PC-3 (cell line): ENCODE measurements at regions not wholly inside any gene's neighbourhood (a gene's known extent, or its start where the extent isn't known, plus 50 kb on each side); places are given as distances from the start of the nearest gene placed in this dataset.

Experiments used
- ATAC-seq: fragments of 200-7000 bp; cut with Tn5 transposase; 2 replicates; pipeline ENCODE4 v1.9.1; 2020; ENCODE audit warnings: mild to moderate bottlenecking, moderate library complexity
- BruUV-seq: library from RNA; stranded (reverse); fragments of 400-500 nt; replicated peaks from 2 replicates; lab custom pipeline; 2021; lab: Mats Ljungman, UMichigan
- CTCF ChIA-PET: fragments of 300-600 bp; sonication (Branson Sonifier 250); formaldehyde crosslinking; loops from one replicate; lab custom pipeline; 2022; ENCODE audit warnings: antibody characterized with exemption; lab: Charles Lee
- POLR2A ChIA-PET: fragments of 300-600 bp; sonication (Branson Sonifier 250); formaldehyde crosslinking; loops from one replicate; lab custom pipeline; 2022; ENCODE audit warnings: antibody characterized with exemption; ENCODE audit not compliant: unreplicated experiment; lab: Charles Lee
- DNase-seq: peaks from one replicate; pipeline ENCODE4 v3.0.0-alpha.2; 2015
- H2AFZ ChIP-seq: fragments of 300-600 bp; sonication (generic); 2 replicates; pipeline ENCODE4 v1.6.0; 2016; ENCODE audit warnings: antibody characterized with exemption, low read length
- H3F3A ChIP-seq: fragments of 300-600 bp; sonication (generic); one replicate; pipeline ENCODE4 v1.6.0; 2017; ENCODE audit warnings: antibody characterized with exemption, low read length, control low read depth, mild to moderate bottlenecking; ENCODE audit not compliant: unreplicated experiment
- H3K27ac ChIP-seq: fragments of 300-600 bp; sonication (generic); 2 replicates; pipeline ENCODE4 v1.5.1; 2016; ENCODE audit warnings: mild to moderate bottlenecking, low read length
- H3K27me3 ChIP-seq: fragments of 300-600 bp; sonication (generic); 2 replicates; pipeline ENCODE4 v1.6.1; 2016; ENCODE audit warnings: low read length, mixed read lengths
- H3K36me3 ChIP-seq: fragments of 300-600 bp; sonication (generic); 2 replicates; pipeline ENCODE4 v1.6.1; 2016; ENCODE audit warnings: low read depth, mixed run types, low read length, mixed read lengths
- H3K4me1 ChIP-seq: fragments of 300-600 bp; sonication (generic); 2 replicates; pipeline ENCODE4 v1.5.1; 2016; ENCODE audit warnings: low read length; ENCODE audit not compliant: insufficient read depth
- H3K4me2 ChIP-seq: fragments of 300-600 bp; sonication (generic); 2 replicates; pipeline ENCODE4 v1.6.0; 2016; ENCODE audit warnings: low read length
- H3K4me3 ChIP-seq: fragments of 300-600 bp; sonication (generic); 2 replicates; pipeline ENCODE4 v1.5.1; 2016; ENCODE audit warnings: mild to moderate bottlenecking, low read length, mixed read lengths
- H3K79me2 ChIP-seq: fragments of 300-600 bp; sonication (generic); 2 replicates; pipeline ENCODE4 v1.6.1; 2017; ENCODE audit warnings: low read length, mixed read lengths
- H3K9ac ChIP-seq: fragments of 300-600 bp; sonication (generic); 2 replicates; pipeline ENCODE4 v1.6.0; 2016; ENCODE audit warnings: mild to moderate bottlenecking, low read length
- H3K9me2 ChIP-seq: fragments of 300-600 bp; sonication (generic); replicated peaks from 2 replicates; pipeline ENCODE4 v1.6.1; 2016; ENCODE audit warnings: mixed run types, low read length, mixed read lengths
- H3K9me3 ChIP-seq: fragments of 300-600 bp; sonication (generic); 2 replicates; pipeline ENCODE4 v1.6.1; 2016; ENCODE audit warnings: low read length, mixed read lengths
- H4K20me1 ChIP-seq: fragments of 300-600 bp; sonication (generic); 2 replicates; pipeline ENCODE4 v1.6.1; 2016; ENCODE audit warnings: low read length, mixed read lengths
- EZH2 ChIP-seq: fragments of 300-600 bp; sonication (generic); IDR thresholded peaks from one replicate; pipeline ENCODE4 v1.6.1; 2017; ENCODE audit warnings: antibody characterized with exemption, mild to moderate bottlenecking, low read length; ENCODE audit not compliant: unreplicated experiment
- EZH2phosphoT487 ChIP-seq: fragments of 300-600 bp; sonication (generic); IDR thresholded peaks from 2 replicates; pipeline ENCODE4 v1.6.1; 2018; ENCODE audit warnings: mild to moderate bottlenecking, antibody characterized with exemption, low read length, borderline replicate concordance
- intact Hi-C: fragments of 100-400 bp; cut with micrococcal nuclease; formaldehyde crosslinking; loops from 2 replicates; pipeline ENCODE4 v1.9.0; 2023
- TF ChIP-seq, protein P1 (sequence below): fragments of 300-600 bp; sonication (generic); conservative IDR thresholded peaks from 2 replicates; pipeline ENCODE4 v1.5.1; 2017; ENCODE audit warnings: antibody characterized with exemption, low read depth, mild to moderate bottlenecking, low read length

DNA sequence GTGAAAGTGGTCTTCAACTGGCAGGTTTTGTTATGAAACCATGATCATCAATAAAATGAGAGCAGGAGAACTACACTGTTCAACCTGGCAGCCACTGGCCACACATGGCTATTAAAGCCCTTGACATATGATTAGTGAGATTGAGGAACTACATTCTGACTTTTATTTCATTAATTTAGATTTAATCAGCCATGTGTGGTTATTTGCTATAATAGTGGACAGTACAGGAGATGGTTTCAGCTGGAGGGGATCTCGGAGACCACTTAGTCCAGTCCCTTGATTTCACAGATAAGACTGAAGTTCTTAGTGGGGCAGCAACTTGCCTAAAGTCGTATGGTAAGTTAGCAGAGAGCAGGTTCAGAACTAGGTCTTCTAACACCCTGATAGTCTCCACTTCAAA is 111.7 kb upstream of the BMPER start:
- Histone ChIP-seq H3K4me3 (no peak overlapping the region), H2AFZ (no peak overlapping the region), H3K36me3 (no peaks in the 10 kb centered on the region), H3K27me3 (no peaks in the 10 kb centered on the region), H4K20me1 (no peaks in the 10 kb centered on the region), H3K27ac (no peak overlapping the region), H3K4me1 (no peaks in the 10 kb centered on the region), H3K9me2 (no peaks in the 10 kb centered on the region), H3F3A (no peaks in the 10 kb centered on the region), H3K9me3 (no peaks in the 10 kb centered on the region), H3K79me2 (no peaks in the 10 kb centered on the region), H3K4me2 (no peak overlapping the region), H3K9ac (no peak overlapping the region)
- ChIA-PET CTCF (no interaction called here), POLR2A (no interaction called here)
- intact Hi-C loops: no loop called here
- ATAC-seq: no peak
- no peak for DNase-seq
- BruUV-seq: no TSS peak
- TF ChIP-seq, protein P1, sequence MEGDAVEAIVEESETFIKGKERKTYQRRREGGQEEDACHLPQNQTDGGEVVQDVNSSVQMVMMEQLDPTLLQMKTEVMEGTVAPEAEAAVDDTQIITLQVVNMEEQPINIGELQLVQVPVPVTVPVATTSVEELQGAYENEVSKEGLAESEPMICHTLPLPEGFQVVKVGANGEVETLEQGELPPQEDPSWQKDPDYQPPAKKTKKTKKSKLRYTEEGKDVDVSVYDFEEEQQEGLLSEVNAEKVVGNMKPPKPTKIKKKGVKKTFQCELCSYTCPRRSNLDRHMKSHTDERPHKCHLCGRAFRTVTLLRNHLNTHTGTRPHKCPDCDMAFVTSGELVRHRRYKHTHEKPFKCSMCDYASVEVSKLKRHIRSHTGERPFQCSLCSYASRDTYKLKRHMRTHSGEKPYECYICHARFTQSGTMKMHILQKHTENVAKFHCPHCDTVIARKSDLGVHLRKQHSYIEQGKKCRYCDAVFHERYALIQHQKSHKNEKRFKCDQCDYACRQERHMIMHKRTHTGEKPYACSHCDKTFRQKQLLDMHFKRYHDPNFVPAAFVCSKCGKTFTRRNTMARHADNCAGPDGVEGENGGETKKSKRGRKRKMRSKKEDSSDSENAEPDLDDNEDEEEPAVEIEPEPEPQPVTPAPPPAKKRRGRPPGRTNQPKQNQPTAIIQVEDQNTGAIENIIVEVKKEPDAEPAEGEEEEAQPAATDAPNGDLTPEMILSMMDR: no peak
- TF ChIP-seq EZH2phosphoT487 (no peak), EZH2 (no peak)

DNA sequence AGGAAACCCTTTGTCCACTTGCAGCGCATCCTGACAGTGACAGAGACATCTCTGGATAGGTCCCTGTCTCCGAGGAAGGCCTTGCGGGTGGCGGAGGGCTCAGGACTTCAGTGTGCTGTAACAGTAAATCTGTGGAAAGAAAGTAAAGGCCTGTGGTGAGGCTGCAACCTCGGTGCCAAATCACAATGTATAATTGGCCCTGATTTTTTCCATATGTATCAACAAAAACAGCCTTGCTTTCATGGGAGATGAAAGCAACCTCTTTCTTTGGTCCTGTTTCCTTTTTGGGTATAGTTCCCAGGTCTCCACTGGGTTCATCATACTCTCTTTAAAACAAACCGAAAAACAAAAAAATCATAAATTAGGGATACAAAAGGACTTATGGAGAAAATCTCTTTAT is 110.9 kb upstream of the BMPER start:
- Histone ChIP-seq H3K27ac (no peak overlapping the region), H3K4me3 (no peak overlapping the region), H3K4me1 (no peaks in the 10 kb centered on the region), H3K27me3 (no peaks in the 10 kb centered on the region), H4K20me1 (no peaks in the 10 kb centered on the region), H3K4me2 (no peak overlapping the region), H3K9me2 (no peaks in the 10 kb centered on the region), H3F3A (no peaks in the 10 kb centered on the region), H3K79me2 (no peaks in the 10 kb centered on the region), H3K36me3 (no peaks in the 10 kb centered on the region), H3K9me3 (no peaks in the 10 kb centered on the region), H3K9ac (no peak overlapping the region), H2AFZ (no peak overlapping the region)
- ChIA-PET CTCF (no interaction called here), POLR2A (no interaction called here)
- TF ChIP-seq EZH2phosphoT487: no peak
- no peak for TF ChIP-seq EZH2
- TF ChIP-seq, protein P1: no peak
- intact Hi-C loops: no loop called here
- no peak for ATAC-seq
- no peak for DNase-seq
- no TSS peak for BruUV-seq

DNA sequence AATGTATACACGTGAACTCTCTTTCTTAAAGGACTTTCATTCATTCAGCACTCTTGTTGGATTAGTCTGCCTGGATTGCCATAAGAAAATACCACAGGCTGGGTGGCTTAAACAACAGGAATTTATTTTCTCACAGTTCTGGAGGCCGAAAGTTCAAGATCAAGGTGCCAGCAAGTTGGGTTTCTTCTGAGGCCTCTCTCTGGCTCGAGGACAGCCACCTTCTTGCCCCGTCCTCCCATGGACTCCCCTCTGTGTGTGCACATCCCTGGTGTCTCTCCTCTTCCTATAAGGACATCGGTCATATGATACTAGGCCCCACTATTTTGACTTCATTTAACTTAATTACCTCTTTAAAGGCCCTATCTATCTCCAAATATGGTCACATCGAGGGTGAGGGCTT is 110.4 kb upstream of the BMPER start:
- Histone ChIP-seq H3K79me2 (no peaks in the 10 kb centered on the region), H3K4me3 (no peak overlapping the region), H3K36me3 (no peaks in the 10 kb centered on the region), H3K27ac (no peak overlapping the region), H3K9me2 (no peaks in the 10 kb centered on the region), H3K4me1 (no peaks in the 10 kb centered on the region), H2AFZ (no peak overlapping the region), H3K27me3 (no peaks in the 10 kb centered on the region), H3K9me3 (no peaks in the 10 kb centered on the region), H3K4me2 (no peak overlapping the region), H3K9ac (no peak overlapping the region), H3F3A (no peaks in the 10 kb centered on the region), H4K20me1 (no peaks in the 10 kb centered on the region)
- no TSS peak for BruUV-seq
- POLR2A ChIA-PET: no interaction called here
- CTCF ChIA-PET: no interaction called here
- TF ChIP-seq, protein P1: no peak
- no peak for TF ChIP-seq EZH2phosphoT487
- no peak for TF ChIP-seq EZH2
- intact Hi-C loops: no loop called here
- DNase-seq (no peak), ATAC-seq (no peak)
